NCI-H748 (cell line): ENCODE measurements at regions not wholly inside any gene's neighbourhood (a gene's known extent, or its start where the extent isn't known, plus 50 kb on each side); places are given as distances from the start of the nearest gene placed in this dataset.
A peak's percentile ranks its signal among the peaks of the same experiment; 100 is the strongest.

Experiments
- DNase-seq: peaks from one replicate; lab custom pipeline; 2025; ENCODE audit not compliant: unreplicated experiment; lab: John Stamatoyannopoulos, UW

DNA sequence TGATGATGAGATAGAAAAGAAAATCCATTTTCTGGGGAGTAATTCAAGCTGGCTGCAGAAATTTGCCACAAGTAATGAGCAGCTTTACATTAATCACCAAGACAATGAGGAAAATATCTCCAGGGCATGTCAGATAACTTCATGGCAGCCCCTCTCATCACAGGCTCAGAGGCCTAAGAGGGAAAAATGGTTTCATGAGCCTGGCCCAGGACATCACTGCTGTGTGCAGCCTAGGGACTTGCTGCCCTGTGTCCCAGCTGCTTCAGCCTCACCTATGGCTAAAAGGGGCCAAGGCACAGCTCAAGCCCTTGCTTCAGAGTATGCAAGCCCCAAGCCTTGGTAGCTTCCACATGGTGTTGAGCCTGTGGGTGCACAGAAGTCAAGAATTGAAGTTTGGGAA, 161.7 kb downstream of the OPA1 start:
- no peak for DNase-seq

DNA sequence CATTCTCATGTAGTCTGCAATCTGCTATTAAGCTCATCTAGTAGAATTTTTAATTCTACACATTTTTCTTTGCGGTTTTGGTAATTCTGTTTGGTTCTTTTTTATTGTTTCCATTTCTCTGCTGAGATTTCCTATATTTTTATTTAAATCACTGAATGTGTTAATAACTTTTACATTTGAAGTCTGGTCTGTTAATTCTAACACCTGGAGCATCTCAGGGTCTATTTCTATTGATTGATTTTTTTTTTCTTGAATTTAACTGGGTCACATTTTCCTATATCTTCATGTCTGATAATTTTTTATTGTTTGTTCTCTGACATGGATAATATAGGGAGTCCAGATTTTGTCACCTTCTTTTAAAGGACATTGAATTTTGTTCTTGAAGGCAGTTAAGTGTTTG, 163.5 kb downstream of the OPA1 start:
- no peak for DNase-seq

DNA sequence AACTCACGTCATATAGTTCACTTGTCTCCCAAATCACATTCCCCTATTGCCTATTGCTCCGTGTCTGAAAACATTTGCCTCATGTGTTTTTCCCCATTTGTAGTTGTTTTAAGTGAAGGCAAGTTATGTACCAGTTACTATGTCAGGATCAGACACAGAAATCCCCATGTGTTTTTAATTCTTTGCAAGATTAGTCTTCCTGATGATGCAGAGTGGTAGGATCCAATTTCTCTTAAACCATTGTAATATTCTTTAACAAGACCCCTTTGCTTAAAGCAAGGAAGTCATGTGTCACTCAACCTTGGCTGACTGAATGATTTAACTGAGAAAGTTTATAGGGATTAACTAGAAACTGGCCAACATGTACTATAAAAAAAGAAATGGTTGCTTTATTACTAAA, 164.4 kb downstream of the OPA1 start:
- DNase-seq = no peak

GRCh38 chr3:193761969-193762368, 169.0 kb downstream of the OPA1 start:
- DNase-seq = no peak

DNA sequence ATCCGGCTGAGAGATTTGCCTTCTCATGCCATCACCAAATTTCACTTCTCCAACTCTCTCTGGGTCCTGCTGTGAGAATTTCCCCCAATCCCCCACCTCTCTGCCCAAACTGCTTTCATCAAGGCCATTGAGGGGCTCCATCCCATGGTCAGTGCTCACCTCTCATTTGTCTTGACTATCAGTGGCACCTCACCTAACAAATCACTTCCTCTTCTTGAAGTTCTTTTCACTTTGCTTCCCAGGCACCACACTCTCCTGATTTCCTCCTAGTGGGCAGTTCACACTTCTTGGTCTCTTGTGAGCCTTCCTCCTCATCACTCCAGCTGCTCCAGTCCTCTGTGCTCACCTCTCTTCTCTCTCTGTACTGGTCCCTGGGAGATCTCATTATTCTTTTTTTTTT, 169.6 kb downstream of the OPA1 start:
- no peak for DNase-seq

DNA sequence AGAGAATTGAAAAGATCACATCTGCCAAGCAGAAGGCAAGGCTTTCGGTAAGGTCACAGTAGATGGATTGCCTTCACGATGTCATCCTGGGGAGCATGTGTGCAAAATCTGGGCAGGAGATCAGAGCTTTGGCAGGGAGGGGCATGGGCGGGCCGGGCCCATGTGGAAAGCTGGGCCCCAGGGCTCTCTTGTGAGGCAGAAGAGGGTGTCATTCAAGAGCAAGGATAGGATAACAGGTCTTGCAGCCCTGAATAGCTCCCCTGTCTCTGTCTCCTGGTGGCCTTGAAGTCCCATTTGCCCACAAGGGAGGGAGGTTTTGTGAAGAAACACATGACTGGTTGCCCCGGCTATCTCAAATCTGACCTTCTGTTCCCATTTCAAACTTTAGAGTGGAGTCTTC, 172.0 kb downstream of the OPA1 start:
- no peak for DNase-seq

DNA sequence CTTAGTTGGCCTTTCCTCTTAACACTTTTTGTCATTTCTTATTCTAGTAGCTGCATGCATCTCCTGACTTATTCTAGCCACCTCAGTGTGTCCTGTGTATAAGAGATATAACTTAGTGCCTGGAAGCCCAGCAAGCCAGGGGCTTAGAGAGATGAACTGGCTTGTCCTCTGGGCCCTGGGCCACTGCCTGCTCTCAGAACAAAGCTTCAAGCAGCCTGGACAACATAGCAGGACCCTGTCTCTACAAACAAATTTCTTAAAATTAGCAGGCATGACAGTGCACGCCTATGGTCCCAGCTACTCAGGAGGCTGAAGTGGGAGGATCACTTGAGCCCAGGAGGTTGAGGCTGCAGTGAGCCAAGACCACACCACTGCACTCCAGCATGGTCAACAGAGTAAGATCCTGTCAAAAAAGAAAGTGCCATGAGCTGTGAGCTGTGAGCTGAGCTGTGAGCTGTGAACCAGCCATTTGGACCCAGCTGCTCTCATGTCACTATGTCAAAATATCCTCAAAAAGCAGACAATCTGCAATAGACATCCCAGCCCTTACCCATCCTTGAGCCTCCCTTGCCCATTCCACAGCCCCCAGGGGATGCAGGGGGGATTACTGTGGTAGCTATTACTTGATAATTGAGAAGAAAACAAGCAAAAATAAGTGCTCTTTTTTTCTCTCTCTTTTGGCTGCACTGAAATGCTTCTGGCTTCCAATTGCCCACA, 174.5 kb downstream of the OPA1 start:
- no peak for DNase-seq

DNA sequence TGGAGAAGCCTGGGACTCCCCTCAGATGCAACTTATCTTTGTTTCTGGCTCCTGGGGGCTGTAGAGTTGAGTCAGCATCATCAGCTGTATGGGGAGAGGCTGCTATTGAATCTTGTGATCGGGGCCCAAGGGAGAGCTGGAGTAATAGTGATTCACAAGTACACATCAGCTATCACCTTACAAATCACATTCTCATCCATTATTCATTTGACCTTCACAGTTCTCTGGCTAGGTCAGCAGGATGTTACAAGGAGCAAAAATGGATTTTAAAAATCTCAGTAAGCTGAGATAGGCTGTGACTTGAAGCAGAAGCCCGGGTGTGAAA, 175.0 kb downstream of the OPA1 start:
- DNase-seq = no peak

DNA sequence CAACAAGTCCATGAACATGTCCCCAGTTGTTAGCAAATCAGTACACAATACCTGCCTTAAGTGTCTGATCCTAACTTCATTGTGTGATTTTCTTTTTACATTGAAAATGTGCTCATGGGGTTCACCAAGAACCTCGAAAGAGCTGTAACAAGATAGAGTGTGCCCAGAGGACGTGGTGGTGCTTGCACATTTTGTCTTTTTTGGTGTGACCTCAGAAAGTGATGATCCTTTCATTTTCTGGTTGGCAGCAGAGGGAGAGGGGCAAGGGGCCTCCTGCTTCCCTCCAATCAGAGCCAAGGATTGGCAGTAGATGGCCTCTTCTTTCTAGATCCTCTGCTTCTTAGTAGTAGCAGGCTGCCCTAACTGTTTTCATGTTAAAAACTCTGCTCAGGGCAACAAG, 176.4 kb downstream of the OPA1 start:
- no peak for DNase-seq

- DNase-seq = peak; percentile 2
Measured at GRCh38 chr3:193771011-193771652, 178.1 kb downstream of the OPA1 start.

GRCh38 chr3:193771653-193772421, 178.8 kb downstream of the OPA1 start:
- DNase-seq = no peak

DNA sequence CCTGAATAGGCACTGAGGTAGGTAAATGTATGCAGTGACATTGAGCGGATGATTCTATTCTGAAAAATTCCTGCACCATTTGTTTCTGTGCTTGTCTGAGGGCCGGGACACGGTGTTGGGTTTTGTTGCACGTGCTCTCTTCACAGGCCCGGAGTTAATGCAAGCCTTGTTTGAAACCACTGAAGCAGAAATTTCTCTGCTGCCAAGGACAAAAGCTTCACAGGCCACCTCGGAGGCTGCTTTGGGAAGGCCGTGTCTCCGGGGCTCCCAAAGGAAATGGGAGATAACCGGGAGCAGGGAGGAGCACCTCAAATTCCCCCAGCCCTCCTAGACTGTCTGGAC, 179.4 kb downstream of the OPA1 start:
- no peak for DNase-seq

GRCh38 chr3:193773266-193774220, 180.5 kb downstream of the OPA1 start:
- no peak for DNase-seq

- no peak for DNase-seq
Measured at GRCh38 chr3:193774272-193774915, 181.4 kb downstream of the OPA1 start.

GRCh38 chr3:193774916-193775285, 181.9 kb downstream of the OPA1 start:
- no peak for DNase-seq

- no peak for DNase-seq
Measured at GRCh38 chr3:193775421-193776077, 182.5 kb downstream of the OPA1 start.

DNA sequence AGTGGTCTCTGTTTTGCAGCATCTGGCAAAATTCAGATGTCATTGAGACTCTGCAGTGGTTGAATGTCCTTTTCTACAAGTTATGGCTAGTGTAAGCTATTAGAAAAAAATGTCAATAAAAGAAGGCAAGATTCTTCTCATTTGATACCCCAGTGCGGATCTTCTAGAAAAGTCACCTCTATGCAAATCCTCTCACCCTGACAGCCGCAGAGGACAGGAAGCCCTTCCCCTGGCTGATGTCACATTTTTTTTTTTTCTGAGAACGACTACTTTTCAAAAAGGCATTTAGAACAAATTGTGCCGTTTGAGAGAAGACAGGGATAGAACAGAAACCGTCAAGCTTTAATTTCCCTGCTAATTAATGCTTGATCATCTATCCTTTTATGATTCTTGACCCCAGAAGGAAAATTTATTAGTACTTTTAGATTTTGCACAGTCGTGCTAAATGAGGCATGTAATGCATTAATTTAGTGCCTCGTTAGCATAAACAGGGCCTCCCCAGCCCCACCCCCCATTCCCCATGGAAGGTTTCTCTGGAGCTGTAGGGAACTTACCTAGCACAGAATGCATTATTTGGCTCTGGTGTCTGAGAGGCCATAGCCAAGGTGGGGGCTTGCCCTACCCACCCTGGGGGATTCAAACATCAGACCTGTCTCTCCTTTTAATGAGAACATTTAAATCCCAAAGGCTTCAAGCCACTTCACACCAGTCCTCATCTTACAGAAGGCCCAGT, 183.8 kb downstream of the OPA1 start:
- DNase-seq = no peak

- DNase-seq = no peak
Measured at GRCh38 chr3:193777524-193777923, 184.5 kb downstream of the OPA1 start.

DNA sequence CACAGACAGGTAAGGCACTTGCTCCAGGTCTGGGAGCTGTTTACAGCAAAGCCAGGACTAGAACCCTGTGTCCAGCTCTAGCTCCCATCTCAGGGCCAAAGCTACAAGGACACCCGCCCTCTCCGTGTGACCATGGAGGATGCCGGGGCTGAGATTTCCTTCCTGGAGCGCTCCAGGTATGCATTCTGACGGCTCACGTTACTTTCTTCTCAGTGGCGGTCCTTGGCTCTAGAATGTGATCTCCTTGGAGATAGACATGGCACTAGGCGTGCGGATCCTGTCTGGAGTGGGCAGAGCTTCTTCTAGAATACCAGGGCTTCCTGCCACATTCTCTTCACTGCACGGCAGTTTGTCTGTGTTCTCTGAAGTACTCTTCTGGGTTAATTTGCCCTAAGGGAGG, 185.7 kb downstream of the OPA1 start:
- no peak for DNase-seq

DNA sequence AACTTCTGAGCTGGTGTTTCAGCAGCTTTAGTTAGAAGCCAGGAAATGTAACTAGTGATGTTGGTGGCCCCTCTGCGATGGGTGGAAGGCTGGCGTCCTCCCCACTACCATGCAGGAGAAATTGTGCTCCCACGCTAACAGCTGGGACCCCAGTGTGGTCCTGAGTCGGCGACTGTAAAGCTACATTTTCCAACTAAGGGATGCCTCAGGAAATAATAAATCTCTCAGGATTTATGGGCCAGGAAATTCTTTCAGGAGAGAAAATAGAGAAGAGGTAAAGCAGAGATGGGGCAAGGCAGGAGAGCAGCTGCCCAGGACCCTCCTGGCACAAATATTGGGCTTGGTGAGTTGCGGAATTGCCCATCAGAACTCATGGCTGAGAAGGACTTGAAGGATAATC, 186.9 kb downstream of the OPA1 start:
- DNase-seq = no peak
